GM18517 (cell line): ENCODE measurements at regions not wholly inside any gene's neighbourhood (a gene's known extent, or its start where the extent isn't known, plus 50 kb on each side); places are given as distances from the start of the nearest gene placed in this dataset.

Source experiments
- ATAC-seq: cut with Tn5 transposase; IDR thresholded peaks from one replicate; pipeline ENCODE4 v1.9.1; 2021; ENCODE audit warnings: mild to moderate bottlenecking, moderate library complexity; ENCODE audit not compliant: unreplicated experiment

DNA sequence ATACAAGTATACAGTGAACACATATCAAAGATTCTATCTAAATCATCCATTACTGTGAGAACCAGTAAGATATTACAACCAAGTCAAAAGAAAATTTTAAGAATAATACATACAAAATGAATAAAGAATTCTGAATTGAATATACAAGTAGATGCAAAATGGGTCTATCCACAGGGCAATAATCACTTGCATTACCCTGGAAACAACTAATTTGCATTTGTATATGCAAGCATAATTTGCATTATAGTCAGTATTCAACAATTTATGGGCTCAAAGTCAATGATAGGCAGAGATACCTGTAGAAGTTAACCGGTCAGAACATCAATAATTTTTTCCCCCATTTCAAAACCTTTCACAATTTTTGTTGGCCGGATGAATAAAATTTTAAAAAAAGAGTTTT is 512.2 kb upstream of the ALCAM start:
- ATAC-seq: no peak

- ATAC-seq: no peak
Measured at GRCh38 chr3:104855702-104856101, 511.0 kb upstream of the ALCAM start.

DNA sequence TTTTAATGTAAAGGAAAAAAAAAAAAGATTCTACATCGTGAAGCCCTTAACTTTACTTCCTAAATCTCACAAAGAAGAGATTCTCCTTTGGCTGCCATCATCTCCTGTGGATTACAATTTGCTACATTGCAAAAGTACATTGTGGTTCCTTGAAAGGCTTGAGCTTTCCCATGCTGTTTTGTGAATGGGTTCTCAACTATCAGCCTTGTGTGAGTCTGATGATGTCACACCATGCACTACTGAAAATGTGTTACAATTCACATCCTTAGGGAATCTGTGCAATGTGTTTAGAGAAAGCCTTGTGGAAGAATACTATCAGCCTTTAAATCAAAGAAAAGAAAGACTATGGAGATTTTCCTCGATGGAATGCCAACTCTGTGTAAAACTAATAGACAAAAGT is 510.0 kb upstream of the ALCAM start:
- ATAC-seq: no peak

DNA sequence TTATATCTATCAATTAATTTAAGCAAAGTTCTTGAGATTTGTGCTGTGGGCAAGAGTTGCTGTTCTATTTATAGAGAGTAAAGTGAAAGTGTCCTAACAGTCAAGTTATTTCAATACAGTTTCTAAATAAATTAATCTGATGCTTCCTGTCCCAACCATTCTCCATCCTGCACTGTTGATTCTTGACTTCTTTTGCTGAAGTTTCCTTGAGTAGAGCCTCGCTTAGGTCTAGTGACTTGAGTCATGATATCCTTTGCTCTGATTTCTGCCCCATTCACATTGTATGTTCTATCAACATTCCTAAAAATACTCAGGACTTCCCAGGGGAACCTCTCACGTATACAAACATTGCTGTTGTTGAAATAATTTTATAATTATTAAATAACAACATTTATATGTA is 498.4 kb upstream of the ALCAM start:
- ATAC-seq: no peak

- no peak for ATAC-seq
Measured at GRCh38 chr3:104870276-104870675, 496.4 kb upstream of the ALCAM start.

DNA sequence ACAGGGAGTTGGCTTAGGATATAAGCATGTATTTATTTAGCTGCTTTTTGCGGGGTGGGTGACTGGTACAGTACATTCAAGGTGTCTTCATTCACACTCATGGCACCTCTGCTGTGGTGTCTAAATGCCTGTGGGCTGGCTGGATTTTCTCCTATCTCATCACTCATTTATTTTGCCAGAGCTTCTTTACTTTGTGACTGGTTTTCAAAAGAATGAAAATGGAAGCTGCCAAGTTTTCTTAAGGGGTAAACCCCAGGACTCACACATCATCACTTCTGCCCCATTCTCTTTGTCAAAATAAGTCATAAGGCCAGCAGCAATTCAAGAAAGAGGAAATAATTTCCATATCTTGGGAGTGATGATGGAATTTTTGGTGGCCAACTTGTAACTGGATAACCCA is 493.4 kb upstream of the ALCAM start:
- no peak for ATAC-seq

- no peak for ATAC-seq
Measured at GRCh38 chr3:104878395-104878794, 488.3 kb upstream of the ALCAM start.

DNA sequence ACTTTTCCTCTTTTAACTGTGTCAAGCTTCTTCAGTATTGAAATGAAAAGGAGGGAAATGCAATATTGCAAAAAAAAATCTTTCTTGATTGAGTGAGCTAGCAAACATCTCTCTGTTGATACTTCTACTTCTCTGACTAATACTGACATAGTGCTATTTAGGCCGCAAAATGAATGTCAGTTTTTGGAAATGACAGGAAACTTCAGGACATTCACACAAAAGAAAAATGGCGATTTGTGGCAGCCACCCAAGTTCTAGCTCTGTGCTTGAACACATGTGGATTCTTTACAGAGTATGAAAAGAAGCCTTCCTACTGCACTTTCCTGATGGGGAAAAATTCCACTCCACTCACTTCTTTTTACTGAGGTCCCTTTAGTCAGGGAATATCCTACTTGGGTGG is 486.8 kb upstream of the ALCAM start:
- no peak for ATAC-seq

DNA sequence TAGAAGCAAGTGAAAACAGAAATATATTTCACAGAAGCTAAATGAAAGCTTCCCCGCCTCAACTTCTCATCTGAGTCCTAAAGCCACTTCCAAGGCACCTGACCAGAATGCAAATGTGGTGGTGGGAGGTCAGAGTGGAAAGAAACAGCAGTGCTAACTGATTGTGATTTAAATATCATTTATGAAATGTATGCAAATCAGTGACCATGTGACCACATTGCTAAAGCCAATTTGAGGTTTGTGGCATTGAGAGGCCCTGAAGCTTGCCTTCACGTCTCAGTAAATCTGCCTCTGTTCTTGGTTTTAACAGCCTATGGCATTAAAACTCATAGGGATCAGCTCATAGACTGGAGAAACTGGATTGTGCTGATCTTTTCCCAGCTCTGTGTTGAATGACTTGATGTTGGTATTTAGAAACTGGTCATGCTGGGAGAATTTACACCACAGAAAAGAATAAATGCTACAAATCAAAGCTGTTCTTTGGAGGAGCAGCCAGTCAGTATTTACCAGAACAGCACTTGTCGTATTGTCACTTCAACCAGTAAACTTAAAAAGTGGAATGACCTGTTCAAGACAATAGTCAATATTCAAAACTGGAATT is 481.4 kb upstream of the ALCAM start:
- ATAC-seq: no peak

DNA sequence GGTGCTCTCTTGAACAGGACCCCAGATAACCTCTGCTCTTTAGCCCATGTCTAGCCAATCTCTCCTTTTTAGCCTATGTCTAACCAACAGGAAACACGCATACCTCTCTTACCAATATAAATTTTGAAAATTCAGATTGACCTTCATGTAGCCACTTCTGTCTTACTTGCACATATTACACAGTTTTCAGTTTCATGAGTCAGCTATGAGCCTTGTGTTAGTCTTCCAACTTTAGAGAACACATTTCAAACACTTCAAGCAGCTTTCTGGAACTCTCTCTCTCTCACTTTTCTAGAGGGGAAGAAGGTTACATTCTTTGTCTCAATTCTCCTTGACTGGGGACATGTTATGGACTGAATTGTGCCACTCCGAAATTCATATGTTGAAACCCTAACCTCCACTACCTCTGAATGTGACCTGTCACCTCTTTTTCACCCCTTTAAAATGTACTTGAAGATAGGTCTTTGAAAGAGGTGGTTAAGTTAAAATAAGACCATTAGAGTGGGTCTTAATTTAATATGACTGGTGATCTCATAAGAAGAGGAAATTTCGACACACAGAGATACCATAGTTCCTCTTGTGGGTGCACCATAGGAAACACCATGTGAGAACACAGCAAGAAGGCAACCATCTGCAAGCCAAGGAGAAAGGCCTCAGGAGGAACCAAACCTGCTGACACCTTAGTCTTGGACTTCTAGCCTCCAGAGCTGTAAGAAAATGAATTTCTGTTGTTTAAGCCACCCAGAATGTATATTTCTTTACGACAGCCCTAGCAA is 480.3 kb upstream of the ALCAM start:
- ATAC-seq: no peak

- no peak for ATAC-seq
Measured at GRCh38 chr3:104887069-104887468, 479.6 kb upstream of the ALCAM start.

GRCh38 chr3:104887619-104888018 is 479.1 kb upstream of the ALCAM start:
- ATAC-seq: no peak

GRCh38 chr3:104892044-104892443 is 474.7 kb upstream of the ALCAM start:
- no peak for ATAC-seq

GRCh38 chr3:104896624-104897023 is 470.1 kb upstream of the ALCAM start:
- no peak for ATAC-seq

DNA sequence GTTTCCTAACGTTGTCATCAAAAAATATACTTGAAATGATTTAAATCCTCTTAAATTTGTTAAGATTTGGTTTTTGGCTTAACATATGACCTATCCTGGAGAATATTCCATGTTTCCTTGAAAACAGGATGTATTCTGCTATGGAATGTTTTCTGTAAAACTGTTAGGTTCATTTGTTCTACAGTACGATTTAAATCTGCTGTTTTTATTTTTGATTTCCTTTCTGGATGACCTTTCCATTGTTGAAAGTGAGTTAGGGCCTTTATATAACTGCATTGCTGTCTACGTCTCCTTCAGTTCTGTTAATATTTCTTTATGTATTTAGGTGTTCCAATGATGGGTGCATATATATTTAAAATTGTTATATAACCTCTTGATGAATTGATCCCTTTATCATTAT is 465.3 kb upstream of the ALCAM start:
- ATAC-seq: no peak

- ATAC-seq: no peak
Measured at GRCh38 chr3:104903064-104903463, 463.6 kb upstream of the ALCAM start.

- no peak for ATAC-seq
Measured at GRCh38 chr3:104906001-104906639, 460.6 kb upstream of the ALCAM start.

DNA sequence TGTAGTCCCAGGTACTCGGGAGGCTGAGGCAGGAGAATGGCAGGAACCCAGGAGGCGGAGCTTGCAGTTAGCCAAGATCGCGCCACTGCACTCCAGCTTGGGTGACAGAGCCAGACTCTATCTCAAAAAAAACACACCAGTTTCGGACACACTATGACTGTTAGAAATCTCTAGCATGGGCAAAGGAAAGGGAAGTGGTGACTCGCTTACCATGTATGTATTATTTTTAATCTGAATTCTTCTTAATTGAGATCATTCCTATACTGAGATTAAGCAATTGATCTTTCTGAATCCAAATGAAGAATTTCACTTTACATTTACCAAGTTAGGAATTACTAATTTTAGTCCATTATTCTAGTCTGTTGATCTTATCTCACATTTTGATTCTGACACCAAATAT is 459.2 kb upstream of the ALCAM start:
- ATAC-seq: no peak

DNA sequence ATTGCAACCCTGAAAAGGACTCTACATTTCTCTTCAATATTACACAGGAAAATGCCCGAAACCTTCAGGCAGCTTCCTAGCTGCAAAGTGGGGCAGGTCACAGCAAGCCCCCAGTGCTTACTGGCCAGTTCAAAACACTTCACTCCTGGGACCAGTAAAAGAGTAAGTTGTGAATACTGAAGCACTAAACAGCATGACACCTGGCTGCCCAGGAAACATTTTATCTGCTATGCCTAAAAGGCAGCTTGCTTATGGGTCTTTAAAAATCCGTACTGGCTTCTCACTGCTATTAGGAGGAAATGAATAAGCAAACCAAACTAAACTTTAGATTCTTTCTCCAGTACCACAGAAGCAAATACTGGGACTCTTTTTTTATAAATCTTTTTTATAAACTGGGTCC is 457.9 kb upstream of the ALCAM start:
- no peak for ATAC-seq

- no peak for ATAC-seq
Measured at GRCh38 chr3:104909198-104909597, 457.5 kb upstream of the ALCAM start.

- no peak for ATAC-seq
Measured at GRCh38 chr3:104909721-104910120, 457.0 kb upstream of the ALCAM start.

- ATAC-seq: no peak
Measured at GRCh38 chr3:104911376-104911775, 455.3 kb upstream of the ALCAM start.
